Fibroblast of the aortic adventitia (primary cell): ENCODE measurements at regions not wholly inside any gene's neighbourhood (a gene's known extent, or its start where the extent isn't known, plus 50 kb on each side); places are given as distances from the start of the nearest gene placed in this dataset.

Experiments
- DNase-seq: peaks from one replicate; pipeline ENCODE4 v3.0.0-alpha.2; 2010; ENCODE audit warnings: low read depth
- H3K4me3 ChIP-seq: 2 replicates; pipeline ENCODE4 v1.5.1; 2011; ENCODE audit warnings: low read depth, mild to moderate bottlenecking, control low read depth, low read length, moderate library complexity
- CTCF ChIP-seq: IDR thresholded peaks from 2 replicates; pipeline ENCODE4 v1.5.1; 2011; ENCODE audit warnings: mild to moderate bottlenecking, low read length, control low read depth, inconsistent platforms; ENCODE audit not compliant: insufficient read depth

- DNase-seq: no peak
- H3K4me3 ChIP-seq: no peak overlapping the region
- TF ChIP-seq CTCF: no peak
Observed at GRCh38 chr1:13878021-13878420, 178.0 kb downstream of the PRDM2 start.

- no peak for DNase-seq
- no peak for TF ChIP-seq CTCF
- H3K4me3 ChIP-seq: no peak overlapping the region
Observed at GRCh38 chr1:13878451-13878850, 178.5 kb downstream of the PRDM2 start.

GRCh38 chr1:13881385-13882088 lies 181.5 kb downstream of the PRDM2 start:
- H3K4me3 ChIP-seq: no peak overlapping the region
- no peak for TF ChIP-seq CTCF
- no peak for DNase-seq

GRCh38 chr1:13888351-13888986 lies 188.5 kb downstream of the PRDM2 start:
- no peak for TF ChIP-seq CTCF
- no peak overlapping the region for H3K4me3 ChIP-seq
- DNase-seq: no peak

- no peak for TF ChIP-seq CTCF
- H3K4me3 ChIP-seq: no peak overlapping the region
- no peak for DNase-seq
Observed at GRCh38 chr1:13889495-13889894, 189.5 kb downstream of the PRDM2 start.

GRCh38 chr1:13890766-13891165 lies 190.8 kb downstream of the PRDM2 start:
- no peak for DNase-seq
- no peak for TF ChIP-seq CTCF
- no peak overlapping the region for H3K4me3 ChIP-seq
